ENCODE measurements at regions not wholly inside any gene's neighbourhood (a gene's known extent, or its start where the extent isn't known, plus 50 kb on each side); places are given as distances from the start of the nearest gene placed in this dataset.

DNA sequence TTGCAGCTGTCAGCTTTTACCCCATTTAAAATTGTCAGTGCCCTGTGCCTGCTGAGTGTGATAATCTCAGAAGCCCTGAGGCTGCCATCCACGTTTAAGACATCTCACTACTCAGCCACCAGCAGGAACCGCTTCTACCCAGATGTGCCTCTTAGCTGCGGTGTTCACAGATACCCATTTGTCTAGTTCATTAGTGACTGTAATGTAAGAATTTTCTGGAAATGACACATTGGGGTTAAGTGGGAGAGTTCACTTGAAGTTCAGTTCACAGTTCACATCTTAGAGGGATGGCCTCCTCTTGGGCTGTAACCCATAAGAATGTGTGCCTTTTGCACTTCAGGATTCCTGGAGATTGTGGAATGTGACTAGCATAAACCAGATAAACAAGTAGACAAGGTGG lies 477.7 kb downstream of the BTBD3 start:
- Histone ChIP-seq H3K4me3 (ENCODE audit: control insufficient read depth in 1 of 7, extremely low read depth in 1 of 7, insufficient read depth in 4 of 7, low read depth in 2 of 7, low read length in 6 of 7) (no peak overlapping the region), H3K9me3 (ENCODE audit: control extremely low read depth in 1 of 5, control insufficient read depth in 4 of 5, insufficient read depth in 2 of 5, low read depth in 1 of 5, low read length in 4 of 5) (no peaks in the 10 kb centered on the region), H3K4me1 (ENCODE audit: control extremely low read depth in 1 of 4, control insufficient read depth in 4 of 4, insufficient read depth in 4 of 4, low read length in 3 of 4) (no peaks in the 10 kb centered on the region), H3K36me3 (ENCODE audit: control insufficient read depth in 4 of 4, insufficient read depth in 4 of 4, low read length in 3 of 4) (no peaks in the 10 kb centered on the region), H3K27me3 (replicated peaks in 2 of 5; ENCODE audit: control insufficient read depth in 4 of 5, insufficient read depth in 5 of 5, low read length in 4 of 5) (no peaks in the 10 kb centered on the region), H3K27ac (ENCODE audit: insufficient read depth in 1 of 2, low read depth in 1 of 2, low read length in 2 of 2, poor library complexity in 1 of 2, severe bottlenecking in 2 of 2) (no peak overlapping the region)
- ChIA-PET POLR2A (no interaction called here), CTCF (no interaction called here)
- 30% methylated on average over 1 of the region's 3 CpGs for WGBS (ENCODE audit: insufficient coverage)
- no peak for DNase-seq

DNA sequence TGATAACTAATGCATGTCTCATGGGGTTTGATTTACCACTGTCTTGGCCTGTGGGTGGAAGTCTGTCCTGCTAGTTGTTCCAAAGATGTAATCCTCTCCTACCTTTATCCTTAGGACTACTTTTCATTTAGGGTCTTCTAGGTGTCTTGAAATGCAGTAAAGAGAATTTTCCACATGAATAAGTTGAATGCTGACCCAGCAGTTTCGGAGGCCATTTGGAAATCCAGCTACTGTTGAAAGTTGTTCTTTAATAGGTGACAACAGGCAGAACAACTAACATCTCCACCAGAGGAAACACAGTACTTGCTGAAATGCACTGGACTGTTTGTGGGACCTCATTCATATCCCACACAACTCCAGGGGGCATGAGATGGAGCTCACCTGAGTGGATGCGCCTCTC lies 478.1 kb downstream of the BTBD3 start:
- Histone ChIP-seq H3K4me3 (ENCODE audit: control insufficient read depth in 1 of 7, extremely low read depth in 1 of 7, insufficient read depth in 4 of 7, low read depth in 2 of 7, low read length in 6 of 7) (no peak overlapping the region), H3K9me3 (ENCODE audit: control extremely low read depth in 1 of 5, control insufficient read depth in 4 of 5, insufficient read depth in 2 of 5, low read depth in 1 of 5, low read length in 4 of 5) (no peaks in the 10 kb centered on the region), H3K36me3 (ENCODE audit: control insufficient read depth in 4 of 4, insufficient read depth in 4 of 4, low read length in 3 of 4) (no peaks in the 10 kb centered on the region), H3K4me1 (ENCODE audit: control extremely low read depth in 1 of 4, control insufficient read depth in 4 of 4, insufficient read depth in 4 of 4, low read length in 3 of 4) (no peaks in the 10 kb centered on the region), H3K27ac (ENCODE audit: insufficient read depth in 1 of 2, low read depth in 1 of 2, low read length in 2 of 2, poor library complexity in 1 of 2, severe bottlenecking in 2 of 2) (no peak overlapping the region), H3K27me3 (replicated peaks in 2 of 5; ENCODE audit: control insufficient read depth in 4 of 5, insufficient read depth in 5 of 5, low read length in 4 of 5) (no peaks in the 10 kb centered on the region)
- ChIA-PET CTCF (no interaction called here), POLR2A (no interaction called here)
- WGBS (ENCODE audit: insufficient coverage): no CpG with 5 or more reads among the region's 2 CpGs
- no peak for DNase-seq

GRCh38 chr20:12399110-12399836 lies 481.6 kb downstream of the BTBD3 start:
- ChIA-PET CTCF (no interaction called here), POLR2A (no interaction called here)
- WGBS (ENCODE audit: insufficient coverage): 78% methylated on average over 2 of the region's 4 CpGs
- no peak overlapping the region for H3K27ac ChIP-seq (ENCODE audit: insufficient read depth in 1 of 2, low read depth in 1 of 2, low read length in 2 of 2, poor library complexity in 1 of 2, severe bottlenecking in 2 of 2)
- H3K27me3 ChIP-seq (replicated peaks in 2 of 5; ENCODE audit: control insufficient read depth in 4 of 5, insufficient read depth in 5 of 5, low read length in 4 of 5): no peaks in the 10 kb centered on the region
- H3K4me1 ChIP-seq (ENCODE audit: control extremely low read depth in 1 of 4, control insufficient read depth in 4 of 4, insufficient read depth in 4 of 4, low read length in 3 of 4): no peaks in the 10 kb centered on the region
- H3K36me3 ChIP-seq (ENCODE audit: control insufficient read depth in 4 of 4, insufficient read depth in 4 of 4, low read length in 3 of 4): no peaks in the 10 kb centered on the region
- DNase-seq: no peak
- peaks cover 0 to 1% (median 0%) of the 10 kb centered on the region in 5 experiments for H3K9me3 ChIP-seq (ENCODE audit: control extremely low read depth in 1 of 5, control insufficient read depth in 4 of 5, insufficient read depth in 2 of 5, low read depth in 1 of 5, low read length in 4 of 5)
- H3K4me3 ChIP-seq (ENCODE audit: control insufficient read depth in 1 of 7, extremely low read depth in 1 of 7, insufficient read depth in 4 of 7, low read depth in 2 of 7, low read length in 6 of 7): no peak overlapping the region

GRCh38 chr20:12404941-12405340 lies 487.2 kb downstream of the BTBD3 start:
- H3K4me3 ChIP-seq (ENCODE audit: control insufficient read depth in 1 of 7, extremely low read depth in 1 of 7, insufficient read depth in 4 of 7, low read depth in 2 of 7, low read length in 6 of 7): no peak overlapping the region
- CTCF ChIA-PET: no interaction called here
- H3K4me1 ChIP-seq (ENCODE audit: control extremely low read depth in 1 of 4, control insufficient read depth in 4 of 4, insufficient read depth in 4 of 4, low read length in 3 of 4): no peaks in the 10 kb centered on the region
- H3K27ac ChIP-seq (ENCODE audit: insufficient read depth in 1 of 2, low read depth in 1 of 2, low read length in 2 of 2, poor library complexity in 1 of 2, severe bottlenecking in 2 of 2): no peak overlapping the region
- peaks cover 0 to 6% (median 3%) of the 10 kb centered on the region in 5 experiments for H3K9me3 ChIP-seq (ENCODE audit: control extremely low read depth in 1 of 5, control insufficient read depth in 4 of 5, insufficient read depth in 2 of 5, low read depth in 1 of 5, low read length in 4 of 5)
- DNase-seq: no peak
- no peaks in the 10 kb centered on the region for H3K36me3 ChIP-seq (ENCODE audit: control insufficient read depth in 4 of 4, insufficient read depth in 4 of 4, low read length in 3 of 4)
- no peaks in the 10 kb centered on the region for H3K27me3 ChIP-seq (replicated peaks in 2 of 5; ENCODE audit: control insufficient read depth in 4 of 5, insufficient read depth in 5 of 5, low read length in 4 of 5)
- POLR2A ChIA-PET: no interaction called here

DNA sequence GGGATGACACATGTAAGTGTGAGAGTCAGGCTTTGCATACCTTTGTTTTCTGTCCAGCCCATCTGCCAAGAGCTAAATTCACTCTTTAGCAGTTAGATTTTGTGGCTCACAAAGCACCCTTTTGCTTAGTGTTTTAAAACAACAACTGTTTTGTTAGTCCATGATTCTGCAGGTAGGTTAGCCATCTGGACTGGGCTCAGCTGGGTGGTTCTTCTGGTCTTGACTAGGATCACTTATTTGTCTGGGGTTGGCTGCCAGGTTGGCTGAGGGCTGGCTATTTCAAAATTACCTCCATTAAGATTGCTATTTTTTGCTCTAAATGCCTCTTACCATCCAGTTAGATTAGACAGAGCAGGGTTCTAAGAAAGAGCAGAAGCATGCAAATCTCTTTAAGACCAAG lies 489.3 kb downstream of the BTBD3 start:
- ChIA-PET POLR2A (no interaction called here), CTCF (no interaction called here)
- H3K4me3 ChIP-seq (ENCODE audit: control insufficient read depth in 1 of 7, extremely low read depth in 1 of 7, insufficient read depth in 4 of 7, low read depth in 2 of 7, low read length in 6 of 7): no peak overlapping the region
- H3K36me3 ChIP-seq (ENCODE audit: control insufficient read depth in 4 of 4, insufficient read depth in 4 of 4, low read length in 3 of 4): no peaks in the 10 kb centered on the region
- H3K27me3 ChIP-seq (replicated peaks in 2 of 5; ENCODE audit: control insufficient read depth in 4 of 5, insufficient read depth in 5 of 5, low read length in 4 of 5): no peaks in the 10 kb centered on the region
- no peak overlapping the region for H3K27ac ChIP-seq (ENCODE audit: insufficient read depth in 1 of 2, low read depth in 1 of 2, low read length in 2 of 2, poor library complexity in 1 of 2, severe bottlenecking in 2 of 2)
- no peaks in the 10 kb centered on the region for H3K4me1 ChIP-seq (ENCODE audit: control extremely low read depth in 1 of 4, control insufficient read depth in 4 of 4, insufficient read depth in 4 of 4, low read length in 3 of 4)
- no peak for DNase-seq
- H3K9me3 ChIP-seq (ENCODE audit: control extremely low read depth in 1 of 5, control insufficient read depth in 4 of 5, insufficient read depth in 2 of 5, low read depth in 1 of 5, low read length in 4 of 5): peaks cover 0 to 6% (median 3%) of the 10 kb centered on the region in 5 experiments

DNA sequence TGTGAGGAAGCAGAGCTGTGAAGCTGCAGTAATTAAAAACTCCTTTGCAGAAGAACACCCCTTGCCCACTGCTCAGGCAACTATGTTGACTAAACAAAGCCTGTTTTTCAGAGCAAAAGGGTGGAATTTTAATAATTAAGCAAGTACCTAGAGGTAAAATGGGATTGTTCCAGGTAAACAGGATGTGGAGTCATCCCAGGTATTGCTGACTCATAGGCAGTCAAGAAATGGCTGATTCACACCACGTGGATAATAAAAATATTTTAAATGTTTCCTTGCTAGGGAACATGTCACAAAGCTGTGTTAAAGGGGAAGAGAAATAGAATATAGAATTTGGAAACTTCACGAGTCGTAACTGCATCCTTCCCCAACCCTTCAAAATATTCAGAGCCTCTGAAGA lies 491.8 kb downstream of the BTBD3 start:
- Histone ChIP-seq H3K4me1 (ENCODE audit: control extremely low read depth in 1 of 4, control insufficient read depth in 4 of 4, insufficient read depth in 4 of 4, low read length in 3 of 4) (no peaks in the 10 kb centered on the region), H3K9me3 (ENCODE audit: control extremely low read depth in 1 of 5, control insufficient read depth in 4 of 5, insufficient read depth in 2 of 5, low read depth in 1 of 5, low read length in 4 of 5) (peaks cover 0 to 6% (median 1%) of the 10 kb centered on the region in 5 experiments), H3K4me3 (ENCODE audit: control insufficient read depth in 1 of 7, extremely low read depth in 1 of 7, insufficient read depth in 4 of 7, low read depth in 2 of 7, low read length in 6 of 7) (no peak overlapping the region), H3K27me3 (replicated peaks in 2 of 5; ENCODE audit: control insufficient read depth in 4 of 5, insufficient read depth in 5 of 5, low read length in 4 of 5) (no peaks in the 10 kb centered on the region), H3K36me3 (ENCODE audit: control insufficient read depth in 4 of 4, insufficient read depth in 4 of 4, low read length in 3 of 4) (no peaks in the 10 kb centered on the region), H3K27ac (ENCODE audit: insufficient read depth in 1 of 2, low read depth in 1 of 2, low read length in 2 of 2, poor library complexity in 1 of 2, severe bottlenecking in 2 of 2) (no peak overlapping the region)
- DNase-seq: no peak
- ChIA-PET CTCF (no interaction called here), POLR2A (no interaction called here)
- WGBS (ENCODE audit: insufficient coverage): 70% methylated on average over 2 of the region's 3 CpGs

GRCh38 chr20:12410783-12411182 lies 493.1 kb downstream of the BTBD3 start:
- POLR2A ChIA-PET: no interaction called here
- Histone ChIP-seq H3K27ac (ENCODE audit: insufficient read depth in 1 of 2, low read depth in 1 of 2, low read length in 2 of 2, poor library complexity in 1 of 2, severe bottlenecking in 2 of 2) (no peak overlapping the region), H3K9me3 (ENCODE audit: control extremely low read depth in 1 of 5, control insufficient read depth in 4 of 5, insufficient read depth in 2 of 5, low read depth in 1 of 5, low read length in 4 of 5) (peaks cover 0 to 6% (median 0%) of the 10 kb centered on the region in 5 experiments), H3K27me3 (replicated peaks in 2 of 5; ENCODE audit: control insufficient read depth in 4 of 5, insufficient read depth in 5 of 5, low read length in 4 of 5) (no peaks in the 10 kb centered on the region), H3K36me3 (ENCODE audit: control insufficient read depth in 4 of 4, insufficient read depth in 4 of 4, low read length in 3 of 4) (no peaks in the 10 kb centered on the region), H3K4me1 (ENCODE audit: control extremely low read depth in 1 of 4, control insufficient read depth in 4 of 4, insufficient read depth in 4 of 4, low read length in 3 of 4) (no peaks in the 10 kb centered on the region), H3K4me3 (ENCODE audit: control insufficient read depth in 1 of 7, extremely low read depth in 1 of 7, insufficient read depth in 4 of 7, low read depth in 2 of 7, low read length in 6 of 7) (no peak overlapping the region)
- DNase-seq: no peak
- CTCF ChIA-PET: interaction anchor here (0.6 kb wide), 1 partner anchor 23 kb away, joined by 3 read pairs; no protein-coding TSS in a partner anchor
